ENCODE measurements at regions not wholly inside any gene's neighbourhood (a gene's known extent, or its start where the extent isn't known, plus 50 kb on each side); places are given as distances from the start of the nearest gene placed in this dataset.

DNA sequence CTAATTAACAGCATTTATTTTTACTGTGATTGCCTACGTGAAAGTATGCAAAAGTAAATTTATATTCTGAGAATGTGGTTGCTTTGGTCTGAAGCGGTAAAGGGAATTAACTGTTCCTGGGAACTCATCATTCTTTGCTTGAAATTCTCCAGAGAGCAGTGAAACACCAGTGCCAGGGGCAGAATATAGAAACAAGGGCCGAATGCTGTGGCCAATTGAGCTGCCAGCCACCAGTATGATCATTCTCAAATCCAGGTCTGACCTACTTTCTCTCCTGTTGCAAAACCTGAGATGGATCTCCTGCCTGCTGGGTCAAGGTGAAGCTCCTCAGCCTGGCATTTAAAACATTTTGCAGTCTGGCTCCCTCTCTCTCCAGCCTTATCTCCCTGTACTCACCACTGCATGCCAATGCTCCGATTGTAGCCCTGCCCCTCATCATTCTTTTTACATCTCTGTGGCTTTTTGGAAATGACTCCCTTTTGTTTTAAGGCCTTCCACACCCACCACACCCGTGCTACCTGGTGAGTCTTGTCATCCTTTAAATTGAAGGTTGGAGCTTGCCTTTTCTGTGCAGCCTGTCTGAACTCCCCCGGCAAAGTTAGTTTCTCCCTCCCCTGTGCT, 94.5 kb upstream of the TMEM178A start:
- FAIRE-seq: no peak

DNA sequence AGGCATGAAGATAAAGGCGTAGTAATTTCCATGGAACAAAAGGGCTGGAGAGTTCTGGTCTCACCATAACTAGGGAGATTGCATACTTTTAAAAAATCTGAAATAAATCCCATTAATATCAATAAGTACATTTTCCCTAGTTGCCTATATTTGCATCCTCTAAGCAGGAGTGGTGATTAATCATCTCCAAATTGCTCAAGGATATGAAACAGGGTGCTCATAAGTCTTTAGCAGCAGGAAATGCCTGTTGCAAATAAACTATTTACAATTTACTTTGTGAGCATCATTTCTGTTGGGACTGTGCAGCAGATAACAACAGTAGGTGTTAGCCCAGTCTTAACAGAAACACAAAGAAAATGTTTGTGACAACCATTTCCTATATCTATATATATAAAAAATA, 92.4 kb upstream of the TMEM178A start:
- intact Hi-C loops (cut with DNase I): no loop called here
- no peak for FAIRE-seq
- Histone ChIP-seq H3K9ac (ENCODE audit: low read length in 3 of 3) (no peak overlapping the region), H3K9me3 (ENCODE audit: control insufficient read depth in 2 of 3, insufficient read depth in 1 of 3, low read length in 3 of 3) (no peaks in the 10 kb centered on the region), H3K4me3 (ENCODE audit: low read length in 3 of 3) (no peak overlapping the region), H3K36me3 (ENCODE audit: control insufficient read depth in 2 of 3, insufficient read depth in 3 of 3, low read length in 3 of 3) (no peaks in the 10 kb centered on the region), H3K27me3 (ENCODE audit: control insufficient read depth, insufficient read depth, low read length) (no peaks in the 10 kb centered on the region), H3K4me1 (ENCODE audit: control insufficient read depth in 2 of 3, insufficient read depth in 2 of 3, low read depth in 1 of 3, low read length in 3 of 3) (peaks cover 0 to 21% (median 15%) of the 10 kb centered on the region in 3 donors), H3K27ac (ENCODE audit: low read depth in 2 of 2, low read length in 2 of 2) (no peak overlapping the region)
- TF ChIP-seq, protein P1, sequence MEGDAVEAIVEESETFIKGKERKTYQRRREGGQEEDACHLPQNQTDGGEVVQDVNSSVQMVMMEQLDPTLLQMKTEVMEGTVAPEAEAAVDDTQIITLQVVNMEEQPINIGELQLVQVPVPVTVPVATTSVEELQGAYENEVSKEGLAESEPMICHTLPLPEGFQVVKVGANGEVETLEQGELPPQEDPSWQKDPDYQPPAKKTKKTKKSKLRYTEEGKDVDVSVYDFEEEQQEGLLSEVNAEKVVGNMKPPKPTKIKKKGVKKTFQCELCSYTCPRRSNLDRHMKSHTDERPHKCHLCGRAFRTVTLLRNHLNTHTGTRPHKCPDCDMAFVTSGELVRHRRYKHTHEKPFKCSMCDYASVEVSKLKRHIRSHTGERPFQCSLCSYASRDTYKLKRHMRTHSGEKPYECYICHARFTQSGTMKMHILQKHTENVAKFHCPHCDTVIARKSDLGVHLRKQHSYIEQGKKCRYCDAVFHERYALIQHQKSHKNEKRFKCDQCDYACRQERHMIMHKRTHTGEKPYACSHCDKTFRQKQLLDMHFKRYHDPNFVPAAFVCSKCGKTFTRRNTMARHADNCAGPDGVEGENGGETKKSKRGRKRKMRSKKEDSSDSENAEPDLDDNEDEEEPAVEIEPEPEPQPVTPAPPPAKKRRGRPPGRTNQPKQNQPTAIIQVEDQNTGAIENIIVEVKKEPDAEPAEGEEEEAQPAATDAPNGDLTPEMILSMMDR (IDR thresholded peaks at IDR 0.05; ENCODE audit: borderline replicate concordance, extremely low read depth, insufficient read depth): no peak
- DNase-seq: no peak

More for the DNA sequence above, 94.5 kb upstream of the TMEM178A start:
- no peaks in the 10 kb centered on the region for H3K27me3 ChIP-seq (ENCODE audit: control insufficient read depth, insufficient read depth, low read length)
- no peak overlapping the region for H3K9ac ChIP-seq (ENCODE audit: low read length in 3 of 3)
- no peaks in the 10 kb centered on the region for H3K36me3 ChIP-seq (ENCODE audit: control insufficient read depth in 2 of 3, insufficient read depth in 3 of 3, low read length in 3 of 3)
- H3K4me1 ChIP-seq (ENCODE audit: control insufficient read depth in 2 of 3, insufficient read depth in 2 of 3, low read depth in 1 of 3, low read length in 3 of 3): peaks cover 0 to 35% (median 18%) of the 10 kb centered on the region in 3 donors
- no peak for DNase-seq
- TF ChIP-seq, protein P1 (IDR thresholded peaks at IDR 0.05; ENCODE audit: borderline replicate concordance, extremely low read depth, insufficient read depth): no peak
- H3K9me3 ChIP-seq (ENCODE audit: control insufficient read depth in 2 of 3, insufficient read depth in 1 of 3, low read length in 3 of 3): no peaks in the 10 kb centered on the region
- no peak overlapping the region for H3K27ac ChIP-seq (ENCODE audit: low read depth in 2 of 2, low read length in 2 of 2)
- intact Hi-C loops (cut with DNase I): no loop called here
- no peak overlapping the region for H3K4me3 ChIP-seq (ENCODE audit: low read length in 3 of 3)

DNA sequence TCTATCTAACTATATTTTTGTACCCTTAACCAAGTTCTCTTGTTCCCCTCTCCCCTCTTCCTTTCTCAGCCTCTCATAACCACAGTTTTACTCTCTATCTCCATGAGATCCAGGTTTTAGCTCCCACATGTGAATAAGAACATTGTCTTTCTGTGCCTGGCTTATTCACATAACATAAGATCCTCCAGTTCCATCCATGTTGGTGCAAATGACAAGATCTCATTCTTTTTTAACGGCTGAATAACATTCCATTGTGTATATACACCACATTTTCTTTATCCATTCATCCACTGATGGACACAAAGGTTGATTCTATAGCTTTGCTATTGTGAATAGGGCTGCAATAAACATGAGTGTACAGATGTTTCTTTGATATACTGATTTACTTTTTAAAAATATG, 83.9 kb upstream of the TMEM178A start:
- FAIRE-seq (no peak), DNase-seq (no peak)
- TF ChIP-seq, protein P1 (IDR thresholded peaks at IDR 0.05; ENCODE audit: borderline replicate concordance, extremely low read depth, insufficient read depth): no peak
- Histone ChIP-seq H3K9me3 (ENCODE audit: control insufficient read depth in 2 of 3, insufficient read depth in 1 of 3, low read length in 3 of 3) (no peaks in the 10 kb centered on the region), H3K27me3 (ENCODE audit: control insufficient read depth, insufficient read depth, low read length) (no peaks in the 10 kb centered on the region), H3K9ac (ENCODE audit: low read length in 3 of 3) (no peak overlapping the region), H3K36me3 (ENCODE audit: control insufficient read depth in 2 of 3, insufficient read depth in 3 of 3, low read length in 3 of 3) (no peaks in the 10 kb centered on the region), H3K27ac (ENCODE audit: low read depth in 2 of 2, low read length in 2 of 2) (no peak overlapping the region), H3K4me1 (ENCODE audit: control insufficient read depth in 2 of 3, insufficient read depth in 2 of 3, low read depth in 1 of 3, low read length in 3 of 3) (no peaks in the 10 kb centered on the region), H3K4me3 (ENCODE audit: low read length in 3 of 3) (no peak overlapping the region)
- intact Hi-C loops (cut with DNase I): no loop called here

DNA sequence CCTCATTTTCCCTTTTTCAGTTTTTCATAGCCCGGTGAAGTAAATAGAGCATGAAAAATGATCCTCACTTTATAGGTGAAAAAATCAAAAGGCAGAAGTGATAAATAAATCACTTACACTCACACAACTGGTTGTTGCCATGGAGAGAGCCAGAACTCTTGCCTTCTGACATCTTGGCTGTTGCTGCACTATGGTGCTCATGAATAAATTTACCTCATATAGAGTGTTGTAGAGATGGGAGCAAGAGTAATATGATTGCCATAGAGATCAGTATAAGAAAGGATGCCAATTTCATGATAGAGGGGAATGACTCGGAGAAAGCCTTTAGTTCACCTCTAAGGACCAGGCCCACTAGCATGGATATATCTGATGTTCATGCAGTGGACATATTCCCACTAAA, 82.5 kb upstream of the TMEM178A start:
- H3K4me3 ChIP-seq (ENCODE audit: low read length in 3 of 3): no peak overlapping the region
- TF ChIP-seq, protein P1 (IDR thresholded peaks at IDR 0.05; ENCODE audit: borderline replicate concordance, extremely low read depth, insufficient read depth): no peak
- H3K9ac ChIP-seq (ENCODE audit: low read length in 3 of 3): no peak overlapping the region
- H3K36me3 ChIP-seq (ENCODE audit: control insufficient read depth in 2 of 3, insufficient read depth in 3 of 3, low read length in 3 of 3): no peaks in the 10 kb centered on the region
- no peaks in the 10 kb centered on the region for H3K9me3 ChIP-seq (ENCODE audit: control insufficient read depth in 2 of 3, insufficient read depth in 1 of 3, low read length in 3 of 3)
- H3K4me1 ChIP-seq (ENCODE audit: control insufficient read depth in 2 of 3, insufficient read depth in 2 of 3, low read depth in 1 of 3, low read length in 3 of 3): no peaks in the 10 kb centered on the region
- no peak for DNase-seq
- intact Hi-C loops (cut with DNase I): no loop called here
- no peaks in the 10 kb centered on the region for H3K27me3 ChIP-seq (ENCODE audit: control insufficient read depth, insufficient read depth, low read length)
- H3K27ac ChIP-seq (ENCODE audit: low read depth in 2 of 2, low read length in 2 of 2): no peak overlapping the region
- no peak for FAIRE-seq

Measured in kidney (tissue), 13 donors.